DND-41 (cell line): ENCODE measurements at regions not wholly inside any gene's neighbourhood (a gene's known extent, or its start where the extent isn't known, plus 50 kb on each side); places are given as distances from the start of the nearest gene placed in this dataset.

Source experiments
- ATAC-seq: fragments of 200-7000 bp; cut with Tn5 transposase; 3 replicates; pipeline ENCODE4 v1.9.1; 2021; ENCODE audit warnings: low read depth; ENCODE audit not compliant: insufficient read depth
- DNase-seq: peaks from one replicate; pipeline ENCODE4 v3.0.0-alpha.2; 2020
- H2AFZ ChIP-seq: 2 replicates; pipeline ENCODE4 v1.6.0; 2012; ENCODE audit warnings: low read depth, low read length
- H3K27ac ChIP-seq: 2 replicates; pipeline ENCODE4 v1.5.1; 2012; ENCODE audit warnings: low read length, inconsistent platforms
- H3K27me3 ChIP-seq: fragments of 200-600 bp; sonication (generic); 2 replicates; pipeline ENCODE4 v1.6.0; 2012; ENCODE audit warnings: low read length, mild to moderate bottlenecking, inconsistent platforms; ENCODE audit not compliant: insufficient read depth, poor library complexity
- H3K36me3 ChIP-seq: 2 replicates; pipeline ENCODE4 v1.5.1; 2012; ENCODE audit warnings: low read length, inconsistent platforms; ENCODE audit not compliant: insufficient read depth
- H3K4me1 ChIP-seq: 2 replicates; pipeline ENCODE4 v1.5.1; 2012; ENCODE audit warnings: mild to moderate bottlenecking, low read length; ENCODE audit not compliant: insufficient read depth
- H3K4me2 ChIP-seq: 2 replicates; pipeline ENCODE4 v1.6.0; 2012; ENCODE audit warnings: mild to moderate bottlenecking, moderate library complexity, low read length, inconsistent platforms; ENCODE audit not compliant: insufficient read depth
- H3K4me3 ChIP-seq, 2 experiments: fragments of 200-600 bp in 1 of 2; shearing (Covaris generic) in 1 of 2; 2 replicates each; pipeline ENCODE4 v1.5.1; 2012 to 2016; ENCODE audit warnings: inconsistent platforms in 2 of 2, low read length in 2 of 2, mild to moderate bottlenecking in 2 of 2, low read depth in 1 of 2, moderate library complexity in 1 of 2
- H3K79me2 ChIP-seq: 2 replicates; pipeline ENCODE4 v1.6.0; 2012; ENCODE audit warnings: low read length, inconsistent platforms; ENCODE audit not compliant: insufficient read depth
- H3K9ac ChIP-seq: 2 replicates; pipeline ENCODE4 v1.6.0; 2012; ENCODE audit warnings: low read depth, mild to moderate bottlenecking, inconsistent platforms, low read length, moderate library complexity
- H3K9me3 ChIP-seq: 2 replicates; pipeline ENCODE4 v1.5.1; 2012; ENCODE audit warnings: low read length, moderate library complexity, mild to moderate bottlenecking, inconsistent platforms; ENCODE audit not compliant: insufficient read depth, severe bottlenecking
- H4K20me1 ChIP-seq: 2 replicates; pipeline ENCODE4 v1.6.0; 2012; ENCODE audit warnings: low read length; ENCODE audit not compliant: insufficient read depth
- CTCF ChIP-seq: IDR thresholded peaks from 2 replicates; pipeline ENCODE4 v1.5.1; 2012; ENCODE audit warnings: borderline replicate concordance, low read length, moderate library complexity, mild to moderate bottlenecking; ENCODE audit not compliant: poor library complexity, severe bottlenecking; ENCODE audit errors: extremely low read depth
- EZH2 ChIP-seq: IDR thresholded peaks from 3 replicates; pipeline ENCODE4 v1.6.1; 2012; ENCODE audit warnings: borderline replicate concordance, low read depth, mild to moderate bottlenecking, moderate library complexity, low read length, inconsistent platforms; ENCODE audit not compliant: severe bottlenecking

GRCh38 chr5:53343187-53343586 lies 137.2 kb upstream of the FST start:
- no peaks in the 10 kb centered on the region for H3K27me3 ChIP-seq
- H2AFZ ChIP-seq, result no peak overlapping the region
- DNase-seq (no peak), ATAC-seq (no peak)
- H4K20me1 ChIP-seq, result no peaks in the 10 kb centered on the region
- no peak overlapping the region for H3K4me2 ChIP-seq
- no peak overlapping the region for H3K4me3 ChIP-seq
- H3K9ac ChIP-seq, result no peak overlapping the region
- H3K79me2 ChIP-seq, result no peaks in the 10 kb centered on the region
- no peaks in the 10 kb centered on the region for H3K4me1 ChIP-seq
- no peaks in the 10 kb centered on the region for H3K36me3 ChIP-seq
- H3K27ac ChIP-seq, result no peak overlapping the region
- peaks cover 4% of the 10 kb centered on the region for H3K9me3 ChIP-seq
- TF ChIP-seq EZH2, result no peak
- TF ChIP-seq CTCF, result no peak

GRCh38 chr5:53350368-53350767 lies 130.1 kb upstream of the FST start:
- Histone ChIP-seq H3K4me2 (no peak overlapping the region), H3K9me3 (no peaks in the 10 kb centered on the region), H4K20me1 (no peaks in the 10 kb centered on the region), H3K4me1 (no peaks in the 10 kb centered on the region), H3K9ac (no peak overlapping the region), H2AFZ (no peak overlapping the region), H3K27me3 (no peaks in the 10 kb centered on the region), H3K36me3 (no peaks in the 10 kb centered on the region), H3K4me3 (no peak overlapping the region), H3K79me2 (no peaks in the 10 kb centered on the region), H3K27ac (no peak overlapping the region)
- DNase-seq, result no peak
- ATAC-seq, result no peak
- TF ChIP-seq CTCF (no peak), EZH2 (no peak)

GRCh38 chr5:53350991-53351770 lies 129.2 kb upstream of the FST start:
- H3K36me3 ChIP-seq, result no peaks in the 10 kb centered on the region
- H3K27ac ChIP-seq, result no peak overlapping the region
- H3K4me2 ChIP-seq, result no peak overlapping the region
- no peaks in the 10 kb centered on the region for H3K9me3 ChIP-seq
- H3K4me3 ChIP-seq, result no peak overlapping the region
- no peaks in the 10 kb centered on the region for H3K4me1 ChIP-seq
- no peaks in the 10 kb centered on the region for H3K79me2 ChIP-seq
- no peak overlapping the region for H2AFZ ChIP-seq
- no peaks in the 10 kb centered on the region for H4K20me1 ChIP-seq
- TF ChIP-seq EZH2 (no peak), CTCF (no peak)
- no peak for ATAC-seq
- no peak overlapping the region for H3K9ac ChIP-seq
- H3K27me3 ChIP-seq, result no peaks in the 10 kb centered on the region
- DNase-seq, result no peak
